GM19193 (cell line): ENCODE measurements at regions not wholly inside any gene's neighbourhood (a gene's known extent, or its start where the extent isn't known, plus 50 kb on each side); places are given as distances from the start of the nearest gene placed in this dataset.

Source experiments
- POLR2A ChIP-seq: IDR thresholded peaks from 4 replicates; pipeline ENCODE4 v1.6.1; 2011; ENCODE audit not compliant: insufficient read depth, insufficient read length; ENCODE audit errors: extremely low read depth

- TF ChIP-seq POLR2A: no peak
Measured at GRCh38 chr3:80036176-80036575, 268.4 kb upstream of the ROBO1 start.

GRCh38 chr3:80035021-80035420, 267.2 kb upstream of the ROBO1 start:
- no peak for TF ChIP-seq POLR2A

GRCh38 chr3:80023010-80023409, 255.2 kb upstream of the ROBO1 start:
- no peak for TF ChIP-seq POLR2A

DNA sequence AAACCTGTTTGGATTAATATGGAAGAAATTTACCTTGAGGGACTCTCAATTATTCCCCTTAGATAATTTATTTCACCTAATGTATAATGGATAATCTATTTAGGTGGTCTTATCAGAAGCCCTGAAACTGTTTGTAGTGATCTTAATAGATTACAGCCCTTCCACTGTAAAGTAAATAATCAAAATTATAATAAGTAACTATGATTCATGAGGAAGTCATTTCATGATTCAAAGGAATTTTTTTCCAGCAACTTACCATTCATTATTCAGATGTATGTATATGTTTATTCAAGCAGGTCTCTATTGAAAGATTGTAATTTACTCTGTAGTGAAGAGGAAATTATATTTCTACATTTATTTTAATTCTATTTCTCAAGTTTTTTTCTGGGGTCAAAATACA, 250.6 kb upstream of the ROBO1 start:
- TF ChIP-seq POLR2A: no peak

- TF ChIP-seq POLR2A: no peak
Measured at GRCh38 chr3:80017369-80017768, 249.6 kb upstream of the ROBO1 start.

DNA sequence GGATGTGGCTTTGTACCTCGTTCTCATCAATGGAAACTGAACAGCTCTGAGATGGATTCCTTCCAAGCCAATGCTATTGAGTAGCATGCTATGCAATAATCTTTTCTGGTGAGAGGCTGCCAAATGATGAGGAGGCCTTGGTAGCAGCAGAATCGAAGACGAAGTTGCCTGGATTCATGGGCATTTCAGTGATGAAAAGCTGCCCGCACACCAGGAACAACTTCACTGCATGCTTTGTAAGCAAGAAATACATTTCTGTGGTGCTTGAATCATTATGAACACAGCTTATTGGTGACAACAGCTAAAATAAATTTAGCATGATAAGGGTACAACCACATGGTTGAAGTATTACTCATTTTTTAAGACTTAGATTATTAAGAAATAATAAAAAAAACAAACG, 246.8 kb upstream of the ROBO1 start:
- no peak for TF ChIP-seq POLR2A

DNA sequence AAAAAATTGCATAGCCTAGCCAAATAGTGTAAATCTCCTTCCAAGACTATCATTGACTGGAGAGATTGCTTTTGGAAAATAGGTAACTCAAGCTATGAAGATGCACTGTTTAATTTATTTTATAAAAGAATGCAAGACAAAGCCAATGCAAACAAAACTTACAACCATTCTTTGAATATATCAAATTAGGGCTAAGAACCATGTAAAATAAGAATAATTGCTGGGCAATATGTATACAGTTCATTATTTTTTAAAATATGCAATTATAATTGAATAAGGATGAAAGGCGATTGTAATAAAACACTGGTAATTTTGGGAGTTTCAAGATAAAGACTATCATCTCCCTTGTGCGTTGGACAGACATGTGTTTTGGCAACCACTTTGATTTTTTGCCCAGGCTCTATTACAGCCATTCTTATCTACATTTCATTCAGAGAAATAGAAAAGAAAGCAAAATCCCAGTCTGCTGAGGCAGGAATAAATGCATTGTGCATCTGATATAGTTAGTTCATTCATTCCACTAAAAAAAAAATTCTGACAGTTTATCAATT, 242.3 kb upstream of the ROBO1 start:
- no peak for TF ChIP-seq POLR2A

GRCh38 chr3:80007522-80007921, 239.7 kb upstream of the ROBO1 start:
- no peak for TF ChIP-seq POLR2A

- no peak for TF ChIP-seq POLR2A
Measured at GRCh38 chr3:80006315-80006714, 238.5 kb upstream of the ROBO1 start.

DNA sequence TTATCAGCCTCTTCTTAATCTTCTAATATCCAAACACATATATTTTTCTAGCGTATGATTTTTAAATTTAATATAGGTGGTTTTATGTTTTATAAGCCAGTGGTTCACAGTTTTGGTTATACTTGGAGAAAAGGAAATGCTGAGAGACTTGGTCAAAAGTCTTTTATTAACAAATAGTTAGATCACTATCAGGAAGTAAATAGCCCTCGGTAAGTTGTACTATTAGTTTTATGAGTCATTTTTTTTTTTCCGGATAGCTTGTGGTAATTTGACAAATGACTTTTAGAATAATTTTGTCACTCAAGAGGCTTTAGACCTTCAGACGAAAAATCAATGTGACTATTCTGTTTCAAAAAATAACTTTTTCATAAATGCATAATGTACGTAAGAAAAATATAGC, 232.2 kb upstream of the ROBO1 start:
- TF ChIP-seq POLR2A: no peak

GRCh38 chr3:79994397-79994796, 226.6 kb upstream of the ROBO1 start:
- TF ChIP-seq POLR2A: no peak

GRCh38 chr3:79986338-79986737, 218.5 kb upstream of the ROBO1 start:
- TF ChIP-seq POLR2A: no peak

GRCh38 chr3:79985816-79986215, 218.0 kb upstream of the ROBO1 start:
- no peak for TF ChIP-seq POLR2A

- TF ChIP-seq POLR2A: no peak
Measured at GRCh38 chr3:79983118-79983517, 215.3 kb upstream of the ROBO1 start.

GRCh38 chr3:79979990-79980389, 212.2 kb upstream of the ROBO1 start:
- TF ChIP-seq POLR2A: no peak

DNA sequence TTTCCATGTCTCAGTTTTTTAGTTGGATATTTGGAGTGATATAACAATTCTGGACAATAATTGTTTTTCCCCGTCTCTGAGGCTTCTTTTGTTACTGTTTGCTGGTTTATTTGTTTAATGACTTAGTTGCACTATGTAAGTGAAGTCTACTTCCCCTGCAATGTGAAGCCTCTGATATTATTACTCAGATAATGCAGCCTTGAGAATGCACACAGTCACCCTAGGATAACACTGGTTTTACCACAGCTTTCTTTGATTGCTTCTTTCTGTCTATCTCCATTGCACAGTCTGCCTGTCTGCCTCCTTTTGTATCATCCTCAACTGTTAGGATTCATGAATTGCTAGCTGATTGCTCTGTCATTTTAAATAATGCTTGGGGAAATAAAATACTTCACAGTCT, 208.7 kb upstream of the ROBO1 start:
- no peak for TF ChIP-seq POLR2A

GRCh38 chr3:79973917-79974595, 206.3 kb upstream of the ROBO1 start:
- no peak for TF ChIP-seq POLR2A
